ENCODE measurements at regions not wholly inside any gene's neighbourhood (a gene's known extent, or its start where the extent isn't known, plus 50 kb on each side); places are given as distances from the start of the nearest gene placed in this dataset.

DNA sequence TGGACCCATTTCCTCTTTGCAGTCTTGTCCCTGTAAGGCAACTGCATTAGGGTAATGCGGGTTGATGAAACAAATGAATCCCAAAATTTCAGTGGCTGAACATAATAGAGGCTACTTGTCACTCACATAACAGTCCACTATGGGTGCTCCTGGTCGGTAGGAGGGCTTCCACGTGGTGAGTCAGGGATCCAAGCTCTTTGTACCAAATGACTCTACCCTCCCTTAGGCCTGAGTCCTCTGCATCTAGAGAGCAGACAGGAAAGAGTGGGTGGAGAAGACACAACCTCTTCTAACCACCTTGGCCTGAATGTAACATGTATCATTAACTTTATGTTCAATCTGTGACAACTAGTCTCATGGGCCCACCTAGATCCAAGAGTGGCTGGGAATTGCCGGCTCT is 86.2 kb upstream of the HAAO start:
- Histone ChIP-seq H3K27ac (peak overlapping the region; percentile 14 to 45), H3K4me3 (no peak overlapping the region), H3K4me1 (peaks cover 0 to 79% of the 10 kb centered on the region in 2 donors)

DNA sequence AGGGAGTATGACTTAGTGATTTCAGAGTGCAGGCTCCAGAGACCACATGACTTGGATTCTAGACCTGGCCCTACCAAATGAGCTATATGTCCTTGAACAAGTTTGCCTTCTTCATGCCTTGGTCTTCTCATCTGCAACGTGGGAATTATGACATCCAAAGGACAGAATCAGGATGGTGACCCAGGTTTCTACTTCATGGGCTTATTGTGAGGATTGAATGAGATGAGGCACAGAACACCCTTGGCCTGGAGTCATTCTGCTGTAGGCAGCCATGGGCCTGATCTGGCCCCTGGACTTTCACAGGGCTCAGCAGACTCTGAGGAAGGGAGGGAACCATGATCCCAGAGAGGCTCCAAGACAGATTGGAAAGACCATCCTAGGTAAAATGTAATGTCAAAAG is 85.6 kb upstream of the HAAO start:
- TF ChIP-seq, protein P1, sequence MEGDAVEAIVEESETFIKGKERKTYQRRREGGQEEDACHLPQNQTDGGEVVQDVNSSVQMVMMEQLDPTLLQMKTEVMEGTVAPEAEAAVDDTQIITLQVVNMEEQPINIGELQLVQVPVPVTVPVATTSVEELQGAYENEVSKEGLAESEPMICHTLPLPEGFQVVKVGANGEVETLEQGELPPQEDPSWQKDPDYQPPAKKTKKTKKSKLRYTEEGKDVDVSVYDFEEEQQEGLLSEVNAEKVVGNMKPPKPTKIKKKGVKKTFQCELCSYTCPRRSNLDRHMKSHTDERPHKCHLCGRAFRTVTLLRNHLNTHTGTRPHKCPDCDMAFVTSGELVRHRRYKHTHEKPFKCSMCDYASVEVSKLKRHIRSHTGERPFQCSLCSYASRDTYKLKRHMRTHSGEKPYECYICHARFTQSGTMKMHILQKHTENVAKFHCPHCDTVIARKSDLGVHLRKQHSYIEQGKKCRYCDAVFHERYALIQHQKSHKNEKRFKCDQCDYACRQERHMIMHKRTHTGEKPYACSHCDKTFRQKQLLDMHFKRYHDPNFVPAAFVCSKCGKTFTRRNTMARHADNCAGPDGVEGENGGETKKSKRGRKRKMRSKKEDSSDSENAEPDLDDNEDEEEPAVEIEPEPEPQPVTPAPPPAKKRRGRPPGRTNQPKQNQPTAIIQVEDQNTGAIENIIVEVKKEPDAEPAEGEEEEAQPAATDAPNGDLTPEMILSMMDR (IDR thresholded peaks at IDR 0.05): no peak
- H3K27me3 ChIP-seq: no peaks in the 10 kb centered on the region
- no peak overlapping the region for H3K4me3 ChIP-seq
- no peaks in the 10 kb centered on the region for H3K36me3 ChIP-seq
- H3K27ac ChIP-seq: peak overlapping the region; percentile 14 to 25
- H3K9me3 ChIP-seq: no peaks in the 10 kb centered on the region
- no peak for DNase-seq (ENCODE audit: low spot score)
- H3K4me1 ChIP-seq: peaks cover 0 to 85% of the 10 kb centered on the region in 2 donors

More for the DNA sequence above, 86.2 kb upstream of the HAAO start:
- H3K27me3 ChIP-seq: no peaks in the 10 kb centered on the region
- H3K9me3 ChIP-seq: no peaks in the 10 kb centered on the region
- no peak for DNase-seq (ENCODE audit: low spot score)
- TF ChIP-seq, protein P1 (IDR thresholded peaks at IDR 0.05): no peak
- H3K36me3 ChIP-seq: no peaks in the 10 kb centered on the region

DNA sequence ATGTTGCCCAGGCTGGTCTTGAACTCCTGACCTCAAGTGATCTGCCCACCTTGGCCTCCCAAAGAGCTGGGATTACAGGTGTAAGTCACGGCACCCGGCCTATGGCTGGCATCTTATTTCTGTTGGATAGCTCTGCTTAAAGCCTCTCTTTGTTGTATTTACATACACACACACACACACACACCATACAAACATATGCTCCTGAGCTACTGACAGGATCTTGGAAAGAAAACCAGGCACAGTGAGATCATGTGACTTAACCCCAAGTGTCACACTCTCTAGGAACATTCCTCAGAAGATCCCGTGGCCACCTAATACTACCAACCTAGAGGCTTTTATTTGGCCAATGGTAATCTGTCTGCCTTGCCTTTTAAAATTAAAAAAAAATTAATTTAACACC is 85.1 kb upstream of the HAAO start:
- Histone ChIP-seq H3K9me3 (no peaks in the 10 kb centered on the region), H3K4me3 (no peak overlapping the region), H3K27me3 (no peaks in the 10 kb centered on the region), H3K27ac (peak overlapping the region; percentile 14 to 25), H3K4me1 (peaks cover 0 to 88% of the 10 kb centered on the region in 2 donors), H3K36me3 (no peaks in the 10 kb centered on the region)
- TF ChIP-seq, protein P1 (IDR thresholded peaks at IDR 0.05): no peak
- DNase-seq (ENCODE audit: low spot score): no peak

- Histone ChIP-seq H3K36me3 (no peaks in the 10 kb centered on the region), H3K9me3 (no peaks in the 10 kb centered on the region), H3K27ac (peak overlapping the region in 1 of 2 donors; percentile 65), H3K4me1 (peaks cover 0 to 87% of the 10 kb centered on the region in 2 donors), H3K4me3 (no peak overlapping the region), H3K27me3 (no peaks in the 10 kb centered on the region)
- DNase-seq (ENCODE audit: low spot score): no peak
- TF ChIP-seq, protein P1 (IDR thresholded peaks at IDR 0.05): no peak
Observed at GRCh38 chr2:42876326-42876751, 84.0 kb upstream of the HAAO start.

DNA sequence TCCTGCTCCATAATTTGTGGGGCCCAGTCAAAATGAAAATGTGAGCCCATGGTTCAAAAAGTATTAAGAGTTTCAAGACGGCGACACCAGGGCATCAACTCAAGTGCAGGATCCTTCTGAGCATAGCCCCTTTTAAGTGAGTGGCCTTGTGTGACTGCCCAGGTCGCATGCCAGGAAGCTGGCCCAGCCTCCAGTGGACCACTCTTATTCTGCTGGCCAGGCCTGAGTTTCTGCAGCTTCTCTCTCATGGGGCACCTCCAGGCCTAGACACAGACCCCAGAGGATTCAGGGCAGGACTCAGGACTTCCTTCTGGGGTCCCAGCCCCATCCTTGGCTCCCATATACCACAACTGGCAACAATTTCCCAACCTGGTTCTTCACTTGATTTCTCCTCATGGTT is 83.5 kb upstream of the HAAO start:
- Histone ChIP-seq H3K27me3 (no peaks in the 10 kb centered on the region), H3K4me1 (peaks cover 0 to 83% of the 10 kb centered on the region in 2 donors), H3K27ac (peak overlapping the region; percentile 65 to 71), H3K36me3 (no peaks in the 10 kb centered on the region), H3K9me3 (no peaks in the 10 kb centered on the region), H3K4me3 (no peak overlapping the region)
- DNase-seq (ENCODE audit: low spot score): no peak
- TF ChIP-seq, protein P1 (IDR thresholded peaks at IDR 0.05): no peak
